ENCODE measurements at regions not wholly inside any gene's neighbourhood (a gene's known extent, or its start where the extent isn't known, plus 50 kb on each side); places are given as distances from the start of the nearest gene placed in this dataset.

GRCh38 chr7:106398786-106399185, 114.0 kb upstream of the NAMPT start:
- TF ChIP-seq POLR2A (IDR thresholded peaks at IDR 0.05), result no peak
- TF ChIP-seq, protein P1, sequence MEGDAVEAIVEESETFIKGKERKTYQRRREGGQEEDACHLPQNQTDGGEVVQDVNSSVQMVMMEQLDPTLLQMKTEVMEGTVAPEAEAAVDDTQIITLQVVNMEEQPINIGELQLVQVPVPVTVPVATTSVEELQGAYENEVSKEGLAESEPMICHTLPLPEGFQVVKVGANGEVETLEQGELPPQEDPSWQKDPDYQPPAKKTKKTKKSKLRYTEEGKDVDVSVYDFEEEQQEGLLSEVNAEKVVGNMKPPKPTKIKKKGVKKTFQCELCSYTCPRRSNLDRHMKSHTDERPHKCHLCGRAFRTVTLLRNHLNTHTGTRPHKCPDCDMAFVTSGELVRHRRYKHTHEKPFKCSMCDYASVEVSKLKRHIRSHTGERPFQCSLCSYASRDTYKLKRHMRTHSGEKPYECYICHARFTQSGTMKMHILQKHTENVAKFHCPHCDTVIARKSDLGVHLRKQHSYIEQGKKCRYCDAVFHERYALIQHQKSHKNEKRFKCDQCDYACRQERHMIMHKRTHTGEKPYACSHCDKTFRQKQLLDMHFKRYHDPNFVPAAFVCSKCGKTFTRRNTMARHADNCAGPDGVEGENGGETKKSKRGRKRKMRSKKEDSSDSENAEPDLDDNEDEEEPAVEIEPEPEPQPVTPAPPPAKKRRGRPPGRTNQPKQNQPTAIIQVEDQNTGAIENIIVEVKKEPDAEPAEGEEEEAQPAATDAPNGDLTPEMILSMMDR (IDR thresholded peaks at IDR 0.05), result no peak
